ENCODE measurements at regions not wholly inside any gene's neighbourhood (a gene's known extent, or its start where the extent isn't known, plus 50 kb on each side); places are given as distances from the start of the nearest gene placed in this dataset.

DNA sequence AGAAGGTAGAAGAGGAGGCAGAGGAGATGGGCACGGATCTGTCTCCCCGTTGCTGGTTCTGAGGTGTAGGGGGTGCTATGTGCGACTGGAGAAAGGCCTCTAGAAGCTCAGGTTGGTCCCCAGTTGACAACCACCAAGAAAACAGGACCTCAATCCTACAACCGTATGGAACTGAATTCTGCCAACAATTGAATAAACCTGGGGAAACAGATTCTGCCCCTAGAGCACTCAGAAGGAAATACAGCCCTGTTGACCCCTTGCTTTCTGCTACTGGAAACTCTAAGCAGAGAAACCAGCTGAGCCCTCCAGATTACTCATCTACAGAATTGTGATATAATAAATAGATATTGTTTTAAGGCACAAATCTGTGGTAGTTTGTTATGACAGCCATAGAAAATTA is 313.0 kb upstream of the GOT2 start:
- TF ChIP-seq TAF1 (IDR thresholded peaks at IDR 0.05; ENCODE audit: borderline replicate concordance, low read depth, low read length) (no peak), POLR2AphosphoS5 (IDR thresholded peaks at IDR 0.05; ENCODE audit: low read depth, low read length) (no peak), POLR2A (IDR thresholded peaks at IDR 0.05; ENCODE audit: low read depth, low read length) (no peak)

Measured in GM12892 (cell line).